KOPT-K1 (cell line): ENCODE measurements at regions not wholly inside any gene's neighbourhood (a gene's known extent, or its start where the extent isn't known, plus 50 kb on each side); places are given as distances from the start of the nearest gene placed in this dataset.
"Not testable (repeated sequence)": the region's sequence is repeated elsewhere in the genome, so short reads cannot be mapped to it uniquely, and the experiment has no call there.

Experiments used
- H3K27ac ChIP-seq: fragments of 200-600 bp; sonication (generic); 2 replicates; pipeline ENCODE4 v1.5.1; 2016; ENCODE audit warnings: antibody characterized with exemption, mild to moderate bottlenecking, low read depth, low read length; ENCODE audit not compliant: poor library complexity, severe bottlenecking
- H3K36me3 ChIP-seq: fragments of 200-600 bp; sonication (generic); 2 replicates; pipeline ENCODE4 v1.5.1; 2017; ENCODE audit warnings: antibody characterized with exemption, mild to moderate bottlenecking, low read length, moderate library complexity; ENCODE audit not compliant: insufficient read depth
- H3K9me3 ChIP-seq: fragments of 200-600 bp; sonication (generic); 2 replicates; pipeline ENCODE4 v1.5.1; 2017; ENCODE audit warnings: antibody characterized with exemption, low read length, mild to moderate bottlenecking; ENCODE audit not compliant: insufficient read depth, poor library complexity, severe bottlenecking

GRCh38 chr1:232174306-232174705, 455.6 kb downstream of the SIPA1L2 start:
- no peaks in the 10 kb centered on the region for H3K36me3 ChIP-seq
- H3K27ac ChIP-seq: no peak overlapping the region

GRCh38 chr1:232172563-232172962, 457.4 kb downstream of the SIPA1L2 start:
- H3K27ac ChIP-seq: no peak overlapping the region
- H3K36me3 ChIP-seq: no peaks in the 10 kb centered on the region
- peaks cover 6% of the 10 kb centered on the region for H3K9me3 ChIP-seq

More at GRCh38 chr1:232174306-232174705, 455.6 kb downstream of the SIPA1L2 start:
- peaks cover 6% of the 10 kb centered on the region for H3K9me3 ChIP-seq

- Histone ChIP-seq H3K36me3 (no peaks in the 10 kb centered on the region), H3K9me3 (peaks cover 4% of the 10 kb centered on the region), H3K27ac (no peak overlapping the region)
Measured at GRCh38 chr1:232170909-232171308, 459.0 kb downstream of the SIPA1L2 start.

GRCh38 chr1:232169436-232169835, 460.5 kb downstream of the SIPA1L2 start:
- Histone ChIP-seq H3K27ac (no peak overlapping the region), H3K9me3 (no peaks in the 10 kb centered on the region), H3K36me3 (no peaks in the 10 kb centered on the region)

DNA sequence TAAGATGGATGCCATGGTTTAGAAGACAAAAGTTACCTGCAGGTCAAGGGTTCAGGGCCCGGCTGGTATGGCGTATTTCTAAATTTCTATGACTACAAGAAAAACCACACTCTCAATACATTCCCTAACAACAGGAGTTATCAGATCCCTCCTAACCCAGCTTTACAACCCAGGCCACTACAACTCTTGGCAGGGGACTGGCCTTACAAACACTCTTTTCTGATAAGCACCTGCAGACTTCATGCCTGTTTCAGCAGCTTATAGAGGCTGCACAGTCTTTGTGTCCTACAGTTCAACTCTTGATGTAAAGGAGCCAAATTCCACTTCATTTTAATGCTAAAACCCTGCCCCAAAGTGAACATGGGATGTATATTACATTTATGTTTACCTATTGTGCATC, 461.4 kb downstream of the SIPA1L2 start:
- H3K36me3 ChIP-seq: no peaks in the 10 kb centered on the region
- H3K9me3 ChIP-seq: no peaks in the 10 kb centered on the region
- no peak overlapping the region for H3K27ac ChIP-seq

DNA sequence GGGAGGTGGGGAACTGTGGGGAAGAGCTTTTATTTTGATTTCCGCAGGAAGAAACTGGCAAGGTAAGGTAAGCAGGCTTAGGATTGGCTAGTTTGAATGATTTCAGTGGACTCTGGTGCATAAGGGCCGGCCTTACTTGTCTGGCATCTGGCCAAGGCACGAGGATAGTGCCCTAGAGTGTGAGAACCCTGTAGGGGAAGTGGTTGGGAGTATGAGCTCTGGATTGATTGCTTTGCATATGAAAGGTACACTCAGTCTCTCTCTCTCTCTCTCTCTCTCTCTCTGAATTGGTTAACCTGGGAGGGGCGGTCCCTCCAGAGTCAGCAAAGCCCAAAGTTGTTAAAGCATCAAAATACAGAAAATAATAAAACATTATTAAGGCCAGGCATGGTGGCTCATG, 463.0 kb downstream of the SIPA1L2 start:
- no peaks in the 10 kb centered on the region for H3K9me3 ChIP-seq
- H3K27ac ChIP-seq: no peak overlapping the region
- no peaks in the 10 kb centered on the region for H3K36me3 ChIP-seq

GRCh38 chr1:232164078-232164963, 465.6 kb downstream of the SIPA1L2 start:
- Histone ChIP-seq H3K27ac (no peak overlapping the region), H3K9me3 (no peaks in the 10 kb centered on the region), H3K36me3 (no peaks in the 10 kb centered on the region)

- Histone ChIP-seq H3K27ac (no peak overlapping the region), H3K36me3 (no peaks in the 10 kb centered on the region), H3K9me3 (no peaks in the 10 kb centered on the region)
Measured at GRCh38 chr1:232163533-232163932, 466.4 kb downstream of the SIPA1L2 start.

DNA sequence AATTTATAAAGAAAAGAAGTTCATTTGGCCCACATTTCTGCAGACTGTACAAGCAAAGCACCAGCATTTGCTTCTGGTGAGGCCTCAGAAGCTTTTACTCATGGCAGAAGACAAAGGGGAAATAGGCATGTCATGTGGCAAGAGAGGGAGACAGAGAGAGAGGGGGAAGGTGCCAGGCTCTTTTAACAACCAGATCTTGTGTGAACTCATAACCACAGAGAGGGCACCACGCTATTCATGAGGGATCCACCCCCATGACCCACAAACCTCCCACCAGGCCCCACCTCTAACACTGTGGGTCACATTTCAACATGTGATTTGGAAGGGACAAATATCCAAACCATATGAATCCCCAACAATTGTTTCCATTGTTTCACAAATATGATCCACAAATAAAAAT, 467.9 kb downstream of the SIPA1L2 start:
- H3K9me3 ChIP-seq: no peaks in the 10 kb centered on the region
- H3K27ac ChIP-seq: no peak overlapping the region
- no peaks in the 10 kb centered on the region for H3K36me3 ChIP-seq

DNA sequence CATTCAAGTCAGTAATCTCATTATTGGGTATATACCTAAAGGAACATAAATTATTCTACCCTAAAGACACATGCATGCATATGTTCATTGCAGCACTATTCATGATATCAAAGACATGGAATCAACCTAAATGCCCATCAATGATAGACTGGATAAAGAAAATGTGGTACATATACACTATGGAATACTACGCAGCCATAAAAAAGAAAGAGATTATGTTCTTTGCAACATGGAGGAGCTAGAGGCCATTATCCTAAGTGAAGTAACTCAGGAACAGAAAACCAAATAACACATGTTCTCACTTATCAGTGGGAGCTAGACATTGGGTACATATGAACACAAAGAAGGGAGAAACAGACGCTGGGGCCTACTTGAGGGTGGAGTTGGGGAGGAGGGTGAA, 471.4 kb downstream of the SIPA1L2 start:
- H3K27ac ChIP-seq, H3K9me3 ChIP-seq, H3K36me3 ChIP-seq: not testable (repeated sequence)

DNA sequence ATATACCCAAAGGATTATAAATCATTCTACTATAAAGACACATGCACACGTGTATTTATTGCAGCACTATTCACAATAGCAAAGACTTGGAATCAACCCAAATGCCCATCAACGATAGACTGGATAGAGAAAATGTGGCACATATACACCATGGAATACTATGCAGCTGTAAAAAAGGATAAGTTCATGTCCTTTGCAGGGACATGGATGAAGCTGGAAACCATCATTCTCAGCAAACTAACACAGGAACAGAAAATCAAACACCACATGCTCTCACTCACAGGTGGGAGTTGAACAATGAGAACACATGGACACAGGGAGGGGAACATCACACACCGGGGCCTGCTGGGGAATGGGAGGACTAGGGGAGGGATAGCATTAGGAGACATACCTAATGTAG, 473.9 kb downstream of the SIPA1L2 start:
- not testable (repeated sequence) for H3K9me3 ChIP-seq, H3K36me3 ChIP-seq, H3K27ac ChIP-seq

DNA sequence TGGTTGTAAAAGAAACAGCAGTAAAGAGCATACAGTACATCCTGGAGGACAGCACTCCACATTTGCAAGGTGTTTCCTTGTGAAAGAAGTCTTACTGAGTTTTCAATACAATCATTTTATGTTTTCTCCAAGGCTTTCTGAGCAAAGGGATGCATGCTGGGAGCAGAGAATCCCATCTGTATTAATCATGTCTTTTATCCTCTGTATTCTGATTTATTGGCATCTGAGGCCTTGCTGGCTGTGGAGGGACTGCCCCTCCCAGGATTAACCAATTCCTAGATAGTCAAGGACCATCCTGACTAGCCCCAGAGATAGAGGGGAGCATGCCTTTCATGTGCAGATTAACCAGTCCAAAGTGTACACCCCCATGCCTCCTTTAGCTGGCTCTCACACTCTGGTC, 476.3 kb downstream of the SIPA1L2 start:
- H3K9me3 ChIP-seq: no peaks in the 10 kb centered on the region
- H3K36me3 ChIP-seq: no peaks in the 10 kb centered on the region
- H3K27ac ChIP-seq: no peak overlapping the region

DNA sequence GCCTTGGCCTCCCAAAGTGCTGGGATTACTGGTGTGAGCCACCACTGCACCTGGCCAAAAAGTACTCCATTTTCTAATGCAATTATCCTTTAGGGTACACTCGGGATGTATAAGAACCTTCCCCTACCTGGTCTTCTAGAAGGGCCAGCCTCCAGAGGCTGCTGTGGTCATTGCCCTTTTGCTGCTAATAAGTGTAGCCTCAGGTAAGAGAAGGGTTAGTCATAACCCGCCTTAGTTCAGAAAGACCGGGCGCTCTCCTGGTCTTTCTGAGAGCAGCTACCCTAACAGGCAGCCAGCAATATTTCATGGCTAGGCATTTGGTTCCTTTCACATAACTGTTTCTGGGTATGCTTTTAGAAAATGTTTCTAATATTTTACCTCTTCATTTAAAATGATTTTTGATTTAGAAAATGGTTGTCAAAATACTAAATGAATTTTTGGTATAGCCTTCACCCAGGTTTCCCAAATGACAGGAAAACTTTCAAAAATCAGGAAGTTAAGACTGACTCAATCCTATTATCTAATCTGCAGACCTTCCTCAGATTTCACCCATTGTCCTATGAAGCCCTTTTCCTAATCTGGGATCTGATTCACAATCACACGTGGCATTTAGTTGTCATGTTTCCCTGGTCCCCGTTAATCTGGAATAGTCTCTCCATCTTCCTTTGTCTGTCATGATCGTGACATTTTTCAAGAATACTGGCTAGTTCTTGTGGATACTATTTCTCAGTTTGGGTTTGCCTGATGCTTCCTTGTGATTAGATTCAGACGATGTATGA, 479.0 kb downstream of the SIPA1L2 start:
- Histone ChIP-seq H3K9me3 (no peaks in the 10 kb centered on the region), H3K36me3 (no peaks in the 10 kb centered on the region), H3K27ac (no peak overlapping the region)

DNA sequence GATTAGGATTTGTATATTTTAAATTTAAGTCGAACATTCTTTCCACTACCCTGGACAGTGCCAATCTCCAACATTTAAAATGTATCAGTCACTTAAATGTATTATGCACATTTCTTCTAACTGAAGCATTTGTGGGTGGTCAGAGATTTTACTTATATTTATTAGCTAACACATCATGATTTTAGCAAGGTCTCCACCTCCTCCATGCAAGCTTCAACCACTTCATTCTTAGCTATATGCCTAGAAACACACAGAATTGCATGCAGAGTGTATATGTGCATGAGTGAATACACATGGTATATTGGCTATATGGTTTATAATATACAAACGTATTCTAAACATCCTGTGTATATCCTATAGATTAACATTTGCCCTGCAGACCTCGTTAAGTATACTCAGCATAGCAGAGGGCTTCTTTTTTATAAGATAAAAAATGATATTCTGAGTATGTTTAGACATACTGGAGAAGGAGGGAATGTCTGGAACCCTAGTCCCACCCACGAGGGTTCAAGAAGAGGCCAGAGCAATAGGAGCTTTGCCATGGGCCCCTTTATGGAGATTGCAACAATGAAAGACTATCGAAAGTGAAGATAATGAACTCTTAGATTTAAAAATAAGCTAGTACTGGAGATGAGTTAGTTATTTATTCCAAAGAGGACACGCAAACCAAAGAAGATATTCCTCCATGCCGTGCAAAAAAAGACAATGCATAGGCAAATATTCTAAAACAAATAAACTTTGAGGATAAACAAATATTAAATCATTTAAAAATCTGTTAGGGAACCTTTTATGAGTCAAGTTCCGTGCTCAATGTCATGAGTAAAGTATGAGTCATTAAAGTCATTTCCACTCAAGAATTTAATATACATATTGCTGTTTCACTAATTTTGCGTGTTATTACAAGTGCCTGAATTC, 480.4 kb downstream of the SIPA1L2 start:
- Histone ChIP-seq H3K9me3 (no peaks in the 10 kb centered on the region), H3K36me3 (no peaks in the 10 kb centered on the region), H3K27ac (no peak overlapping the region)

GRCh38 chr1:232147215-232147614, 482.7 kb downstream of the SIPA1L2 start:
- Histone ChIP-seq H3K36me3 (no peaks in the 10 kb centered on the region), H3K27ac (no peak overlapping the region), H3K9me3 (no peaks in the 10 kb centered on the region)
